HG03060 (cell line): ENCODE measurements at regions not wholly inside any gene's neighbourhood (a gene's known extent, or its start where the extent isn't known, plus 50 kb on each side); places are given as distances from the start of the nearest gene placed in this dataset.
"Not testable (repeated sequence)": the region's sequence is repeated elsewhere in the genome, so short reads cannot be mapped to it uniquely, and the experiment has no call there.

Experiments used
- ATAC-seq: cut with Tn5 transposase; IDR thresholded peaks from one replicate; pipeline ENCODE4 v1.9.1; 2021; ENCODE audit warnings: low read depth, moderate number of reproducible peaks; ENCODE audit not compliant: unreplicated experiment

DNA sequence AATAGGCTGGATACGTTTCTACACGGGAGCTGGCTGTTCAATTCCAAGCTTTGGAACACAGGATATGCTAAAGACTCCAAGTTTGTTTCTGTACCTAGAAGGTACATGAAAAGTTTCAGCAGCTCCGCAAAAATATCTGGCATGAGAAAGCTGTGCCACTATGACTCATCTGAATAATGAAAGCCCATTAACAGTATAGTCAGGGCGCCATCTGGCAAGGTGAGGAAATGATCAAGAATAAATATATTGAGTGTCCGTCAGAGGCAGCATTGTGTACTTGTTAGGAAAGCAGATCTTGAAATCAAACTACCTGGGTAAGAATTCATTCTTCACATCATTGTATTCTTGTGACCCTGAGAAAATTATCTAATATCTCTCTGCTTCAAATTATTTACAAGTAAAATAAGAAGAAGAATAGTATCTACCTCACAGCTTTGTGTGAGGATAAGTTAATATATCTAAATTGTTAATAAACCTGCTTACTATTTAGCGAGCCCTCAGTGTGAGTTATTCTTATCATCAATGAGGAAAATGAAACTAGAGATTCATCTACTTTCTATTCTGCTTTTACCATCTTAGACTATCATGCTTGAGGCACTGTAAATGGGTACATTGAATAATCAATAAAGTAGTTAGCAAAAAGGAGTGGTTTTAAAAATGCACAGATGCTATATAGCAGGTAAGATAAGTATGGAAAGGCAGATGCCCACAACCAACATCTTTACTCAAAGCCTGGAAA, 53.5 kb downstream of the FSCB start:
- ATAC-seq = no peak

DNA sequence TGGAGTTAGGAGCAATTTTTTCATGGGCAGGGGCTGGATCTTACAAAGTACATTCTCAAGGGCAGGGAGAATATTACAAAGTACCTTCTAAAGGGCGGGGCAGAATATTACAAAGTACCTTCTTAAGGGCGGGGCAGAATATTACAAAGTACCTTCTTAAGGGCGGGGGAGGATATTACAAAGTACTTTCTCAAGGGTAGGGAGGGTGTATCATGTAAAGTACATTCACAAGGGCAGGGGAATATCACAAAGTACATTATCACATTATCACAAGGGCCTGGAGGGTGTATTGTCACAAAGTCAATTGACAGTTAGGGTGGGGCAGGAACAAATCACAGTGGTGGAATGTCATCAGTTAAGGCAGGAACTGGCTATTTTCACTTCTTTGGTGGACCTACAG, 56.9 kb downstream of the FSCB start:
- not testable (repeated sequence) for ATAC-seq

DNA sequence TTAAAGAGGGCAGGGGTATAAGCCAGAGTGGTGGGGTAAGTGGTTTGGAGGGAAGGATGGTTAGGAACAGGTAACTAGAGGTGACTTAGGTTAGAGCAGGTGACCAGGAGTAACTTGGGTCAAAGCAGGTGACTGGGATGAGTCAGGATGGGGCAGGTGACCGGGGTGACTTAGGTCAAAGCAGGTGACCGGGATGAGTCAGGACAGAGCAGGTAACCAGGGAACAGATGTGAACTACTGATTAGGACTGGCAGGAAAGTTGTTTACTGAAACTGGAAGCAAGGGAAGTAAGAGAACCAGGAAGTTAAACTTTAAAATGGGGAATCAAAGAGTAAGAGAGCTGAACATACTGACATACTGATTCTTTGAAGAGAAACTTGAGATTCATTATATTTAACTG, 57.4 kb downstream of the FSCB start:
- ATAC-seq = no peak

GRCh38 chr14:44448951-44449358, 58.1 kb downstream of the FSCB start:
- no peak for ATAC-seq

DNA sequence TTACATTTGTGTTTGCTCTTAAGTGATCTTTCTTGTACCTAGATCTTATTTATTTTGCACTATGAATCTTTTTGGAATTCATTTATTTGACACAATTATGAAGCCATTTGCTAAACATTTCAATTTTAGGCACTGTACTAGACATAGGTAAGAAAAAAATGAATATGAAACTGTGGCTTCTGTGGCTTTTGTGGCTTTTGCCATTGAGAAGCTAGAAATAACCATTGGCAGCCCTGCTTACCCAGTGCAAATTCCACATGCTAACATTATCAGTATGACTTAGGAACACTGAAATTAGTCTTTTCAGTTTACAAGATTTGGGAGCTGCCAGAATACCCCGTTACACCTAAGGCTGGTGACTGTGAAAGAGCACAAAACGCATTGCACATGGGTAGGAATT, 60.1 kb downstream of the FSCB start:
- no peak for ATAC-seq

- no peak for ATAC-seq
Observed at GRCh38 chr14:44444454-44444853, 62.6 kb downstream of the FSCB start.

- ATAC-seq = no peak
Observed at GRCh38 chr14:44438936-44439335, 68.1 kb downstream of the FSCB start.

GRCh38 chr14:44438221-44438620, 68.9 kb downstream of the FSCB start:
- no peak for ATAC-seq

DNA sequence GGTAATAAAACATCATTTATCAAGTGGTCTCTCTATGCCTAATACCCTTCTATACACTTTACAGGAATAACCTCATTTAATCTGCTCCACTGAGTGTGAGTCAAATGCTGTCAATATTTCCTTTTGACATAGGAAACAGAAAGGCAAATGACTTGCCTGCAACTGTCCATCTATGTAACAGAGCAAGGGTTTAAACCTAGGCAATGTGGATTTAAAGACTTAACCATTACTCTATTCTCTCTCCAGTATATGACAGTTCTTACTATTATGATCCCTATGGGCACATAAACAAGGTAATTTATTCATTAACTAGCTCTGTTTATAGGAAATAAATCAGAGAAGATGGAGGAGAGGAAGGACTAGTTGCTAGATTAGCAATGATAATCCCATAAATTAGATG, 70.6 kb downstream of the FSCB start:
- ATAC-seq = no peak

DNA sequence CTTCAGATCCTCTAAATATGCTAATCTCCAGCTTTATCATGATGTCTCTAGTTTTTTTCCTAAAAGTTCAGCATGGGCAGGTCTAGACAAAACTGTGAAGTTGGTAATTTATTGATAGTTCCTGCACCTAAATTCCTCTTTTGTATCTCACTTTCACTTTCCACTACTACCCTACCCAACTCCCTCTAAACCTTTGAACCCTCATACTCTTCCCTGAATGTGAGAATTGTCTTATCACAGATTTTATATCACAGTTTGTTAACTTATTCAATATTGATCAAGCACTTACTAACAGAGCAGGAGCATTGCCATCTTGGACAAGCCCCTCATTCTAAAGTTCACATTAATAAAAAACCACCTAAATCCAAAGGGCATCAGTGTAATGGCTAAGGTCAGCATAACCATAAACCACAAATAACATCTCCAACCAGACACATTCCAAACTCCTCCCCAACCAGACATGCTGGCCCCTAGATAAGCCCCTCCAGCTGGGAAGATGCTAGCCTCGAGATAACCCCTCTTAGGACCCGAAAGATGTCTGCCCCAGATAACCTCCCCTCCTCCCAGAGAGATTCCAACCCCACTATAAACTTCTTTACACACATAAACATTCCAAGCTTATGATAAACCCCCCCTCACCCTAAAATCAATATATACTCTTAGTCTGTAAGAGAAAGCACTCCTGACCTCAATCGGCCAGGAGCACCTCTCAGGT, 78.7 kb downstream of the FSCB start:
- no peak for ATAC-seq

GRCh38 chr14:44422699-44423098, 84.4 kb downstream of the FSCB start:
- no peak for ATAC-seq

DNA sequence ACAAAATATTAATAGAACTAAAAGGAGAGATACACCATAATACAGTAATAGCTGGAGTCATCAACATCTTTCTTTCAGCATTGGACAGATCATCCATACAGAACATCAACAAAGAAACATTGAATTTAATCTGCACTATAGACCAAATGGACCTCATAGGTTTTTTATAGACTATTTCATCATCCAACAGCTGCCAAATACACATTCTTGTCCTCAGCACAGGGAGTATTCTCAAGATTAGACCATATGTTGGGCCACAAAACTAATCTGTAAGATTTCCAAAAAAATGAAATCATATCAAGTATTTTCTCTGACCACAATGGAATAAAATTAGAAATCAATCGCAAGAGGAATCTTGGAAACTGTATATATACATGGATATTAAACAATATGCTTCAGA, 86.9 kb downstream of the FSCB start:
- no peak for ATAC-seq

- no peak for ATAC-seq
Observed at GRCh38 chr14:44418856-44419255, 88.2 kb downstream of the FSCB start.

GRCh38 chr14:44417809-44418208, 89.3 kb downstream of the FSCB start:
- no peak for ATAC-seq

DNA sequence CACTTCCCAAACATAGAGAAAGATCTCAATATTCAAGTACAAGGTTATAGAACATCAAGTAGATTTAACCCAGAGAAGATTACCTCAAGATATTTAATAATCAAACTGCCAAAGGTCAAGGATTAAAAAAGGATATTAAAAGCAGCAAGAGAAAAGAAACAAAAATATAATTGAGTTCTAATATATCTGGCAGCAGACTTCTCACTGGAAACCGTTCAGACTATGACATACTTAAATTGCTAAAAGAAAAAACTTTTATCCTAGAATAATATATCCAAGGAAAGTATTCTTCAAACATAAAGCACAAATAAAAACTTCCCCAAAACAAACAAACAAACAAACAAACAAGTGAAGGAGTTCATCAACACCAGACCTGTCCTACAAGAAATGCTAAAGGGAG, 92.4 kb downstream of the FSCB start:
- ATAC-seq = no peak

GRCh38 chr14:44412858-44413569, 94.1 kb downstream of the FSCB start:
- ATAC-seq = no peak

GRCh38 chr14:44405011-44405486, 102.0 kb downstream of the FSCB start:
- no peak for ATAC-seq

DNA sequence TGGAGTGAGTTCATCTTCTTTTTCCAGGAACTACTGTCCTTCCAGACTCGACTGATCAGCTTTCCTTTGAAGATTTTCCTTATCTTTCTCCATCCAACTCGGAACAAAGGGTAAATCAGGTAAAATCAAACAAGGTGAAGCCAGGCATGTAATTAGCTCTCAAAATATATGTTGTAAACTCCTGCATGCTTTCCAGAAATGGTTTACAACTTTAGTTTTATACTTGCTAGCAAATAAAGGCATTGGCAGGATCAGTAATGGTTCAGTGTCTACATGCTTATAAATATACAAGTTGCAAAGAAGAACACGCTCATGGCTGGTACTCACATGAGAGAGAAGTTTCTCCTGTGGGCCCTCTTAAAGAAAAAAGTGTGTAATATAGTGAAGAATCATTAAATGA, 102.5 kb downstream of the FSCB start:
- ATAC-seq = no peak

- ATAC-seq = no peak
Observed at GRCh38 chr14:44404036-44404435, 103.0 kb downstream of the FSCB start.

DNA sequence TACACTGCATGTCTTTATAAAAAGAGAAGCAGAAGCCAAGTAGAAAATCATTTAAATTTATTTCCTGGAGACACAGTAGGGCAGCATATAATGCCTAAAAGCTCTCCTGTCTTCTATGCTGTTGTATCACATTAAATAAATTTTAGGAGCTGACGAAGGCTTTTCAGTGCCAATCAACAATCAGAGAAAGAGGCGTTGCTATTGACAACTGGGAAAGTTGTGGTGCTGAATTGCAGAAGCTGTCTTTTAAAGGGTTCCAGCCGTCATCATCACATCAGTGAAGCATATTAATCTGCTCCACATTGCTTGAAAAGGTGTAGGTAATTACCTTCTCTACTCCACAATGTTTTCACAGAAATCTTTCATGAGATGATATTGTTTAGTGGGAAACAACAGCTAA, 103.9 kb downstream of the FSCB start:
- no peak for ATAC-seq

DNA sequence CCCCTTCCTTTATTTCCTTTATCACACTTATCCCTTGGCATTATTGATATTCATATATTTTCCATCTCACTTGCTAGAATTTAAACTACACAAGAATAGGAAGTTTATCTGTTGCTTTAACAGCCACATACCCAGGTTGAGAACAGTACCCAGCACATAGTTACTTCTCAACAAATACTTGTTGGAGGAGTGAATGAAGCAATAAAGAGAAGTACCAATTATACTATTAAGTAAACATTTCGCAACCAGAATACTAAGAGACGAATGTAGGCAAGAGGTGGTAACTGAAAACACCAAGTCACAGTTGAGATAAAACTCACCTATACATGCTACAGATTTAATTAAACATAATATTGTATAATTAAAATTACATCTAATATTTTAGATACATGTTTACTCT, 110.9 kb downstream of the FSCB start:
- ATAC-seq = no peak
